GM12864 (cell line): ENCODE measurements at regions not wholly inside any gene's neighbourhood (a gene's known extent, or its start where the extent isn't known, plus 50 kb on each side); places are given as distances from the start of the nearest gene placed in this dataset.

ENCODE experiments used
- DNase-seq: peaks from one replicate; pipeline ENCODE4 v3.0.0-alpha.2; 2011; ENCODE audit warnings: low read depth
- H3K4me3 ChIP-seq: 2 replicates; pipeline ENCODE4 v1.5.1; 2011; ENCODE audit warnings: mild to moderate bottlenecking, low read depth, low read length, control low read depth
- TF ChIP-seq, protein P1 (sequence below): IDR thresholded peaks from 2 replicates; pipeline ENCODE4 v1.5.1; 2011; ENCODE audit warnings: low read depth, mild to moderate bottlenecking, moderate library complexity, low read length, control low read depth, inconsistent platforms; ENCODE audit errors: missing control alignments

DNA sequence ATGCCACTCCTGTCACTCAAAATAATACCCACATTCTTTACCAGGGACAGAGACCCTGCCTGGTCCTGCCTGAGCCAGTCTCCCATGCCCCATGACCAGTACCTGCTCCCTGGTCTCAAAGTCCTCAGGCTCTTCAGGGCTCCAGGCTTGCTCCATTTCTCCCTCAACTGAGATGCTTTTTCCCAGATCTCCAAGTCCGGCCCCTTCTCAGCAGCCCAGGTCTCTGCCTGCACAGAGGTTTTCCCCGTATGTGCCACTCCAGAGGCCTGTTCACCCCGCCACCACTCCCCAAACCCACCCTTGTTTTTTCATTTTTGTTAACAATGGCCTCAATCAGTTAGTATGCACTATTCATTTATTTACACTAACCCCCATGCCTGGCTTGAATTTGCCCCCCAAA, 499.5 kb upstream of the MYT1L start:
- DNase-seq: no peak
- TF ChIP-seq, protein P1, sequence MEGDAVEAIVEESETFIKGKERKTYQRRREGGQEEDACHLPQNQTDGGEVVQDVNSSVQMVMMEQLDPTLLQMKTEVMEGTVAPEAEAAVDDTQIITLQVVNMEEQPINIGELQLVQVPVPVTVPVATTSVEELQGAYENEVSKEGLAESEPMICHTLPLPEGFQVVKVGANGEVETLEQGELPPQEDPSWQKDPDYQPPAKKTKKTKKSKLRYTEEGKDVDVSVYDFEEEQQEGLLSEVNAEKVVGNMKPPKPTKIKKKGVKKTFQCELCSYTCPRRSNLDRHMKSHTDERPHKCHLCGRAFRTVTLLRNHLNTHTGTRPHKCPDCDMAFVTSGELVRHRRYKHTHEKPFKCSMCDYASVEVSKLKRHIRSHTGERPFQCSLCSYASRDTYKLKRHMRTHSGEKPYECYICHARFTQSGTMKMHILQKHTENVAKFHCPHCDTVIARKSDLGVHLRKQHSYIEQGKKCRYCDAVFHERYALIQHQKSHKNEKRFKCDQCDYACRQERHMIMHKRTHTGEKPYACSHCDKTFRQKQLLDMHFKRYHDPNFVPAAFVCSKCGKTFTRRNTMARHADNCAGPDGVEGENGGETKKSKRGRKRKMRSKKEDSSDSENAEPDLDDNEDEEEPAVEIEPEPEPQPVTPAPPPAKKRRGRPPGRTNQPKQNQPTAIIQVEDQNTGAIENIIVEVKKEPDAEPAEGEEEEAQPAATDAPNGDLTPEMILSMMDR: no peak
- H3K4me3 ChIP-seq: no peak overlapping the region

DNA sequence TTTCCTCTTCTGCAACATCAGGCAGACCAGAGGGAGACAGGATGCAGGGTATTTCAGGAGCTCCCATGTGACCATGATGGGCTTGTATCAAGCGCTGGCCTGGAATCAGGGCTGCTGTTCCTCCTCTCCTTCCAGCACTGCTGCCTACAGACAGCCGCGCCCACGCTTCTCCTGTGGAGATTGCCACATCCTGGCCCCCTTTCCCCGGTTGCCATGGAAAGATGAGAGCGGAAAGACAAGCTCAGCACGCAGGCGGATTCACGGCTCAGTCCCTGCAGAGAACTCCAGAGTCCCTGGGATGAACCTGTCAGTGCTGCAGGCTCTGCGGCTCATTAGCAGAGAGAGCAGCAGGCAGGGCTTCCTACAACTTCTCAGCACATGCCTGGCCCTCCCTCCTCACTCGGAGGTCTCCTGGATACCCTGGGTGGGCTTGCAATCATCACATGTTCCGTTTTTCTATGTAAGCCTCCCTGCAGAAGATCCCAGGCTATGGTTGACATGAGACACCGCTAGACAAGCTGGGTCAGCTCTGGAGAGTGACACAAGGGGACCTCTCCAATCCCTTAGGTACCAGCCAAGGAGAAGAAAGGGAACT, 497.8 kb upstream of the MYT1L start:
- no peak overlapping the region for H3K4me3 ChIP-seq
- TF ChIP-seq, protein P1: no peak
- no peak for DNase-seq

DNA sequence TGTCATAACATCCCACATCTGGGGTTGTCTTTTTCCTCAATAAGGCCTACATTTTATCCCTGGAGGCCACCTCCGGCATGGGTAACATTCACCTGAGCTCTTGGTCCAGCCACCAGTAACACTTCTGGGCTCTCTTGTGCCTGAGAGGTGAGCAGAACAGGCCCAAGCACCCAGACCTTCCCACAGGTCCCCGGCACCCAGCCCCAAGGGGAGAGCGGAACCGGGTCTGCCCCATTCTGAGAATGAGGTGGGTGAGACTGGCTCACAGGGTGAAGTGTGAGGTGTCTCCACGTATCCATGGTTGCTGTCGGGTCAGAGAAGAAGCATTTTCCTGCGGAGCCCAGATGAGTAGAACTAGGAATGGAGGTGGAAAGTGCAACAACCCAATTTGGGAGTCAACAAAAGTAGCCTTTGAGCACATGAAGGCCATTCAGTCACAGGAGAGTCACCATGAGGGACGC, 496.7 kb upstream of the MYT1L start:
- DNase-seq: no peak
- H3K4me3 ChIP-seq: no peak overlapping the region
- TF ChIP-seq, protein P1: no peak

DNA sequence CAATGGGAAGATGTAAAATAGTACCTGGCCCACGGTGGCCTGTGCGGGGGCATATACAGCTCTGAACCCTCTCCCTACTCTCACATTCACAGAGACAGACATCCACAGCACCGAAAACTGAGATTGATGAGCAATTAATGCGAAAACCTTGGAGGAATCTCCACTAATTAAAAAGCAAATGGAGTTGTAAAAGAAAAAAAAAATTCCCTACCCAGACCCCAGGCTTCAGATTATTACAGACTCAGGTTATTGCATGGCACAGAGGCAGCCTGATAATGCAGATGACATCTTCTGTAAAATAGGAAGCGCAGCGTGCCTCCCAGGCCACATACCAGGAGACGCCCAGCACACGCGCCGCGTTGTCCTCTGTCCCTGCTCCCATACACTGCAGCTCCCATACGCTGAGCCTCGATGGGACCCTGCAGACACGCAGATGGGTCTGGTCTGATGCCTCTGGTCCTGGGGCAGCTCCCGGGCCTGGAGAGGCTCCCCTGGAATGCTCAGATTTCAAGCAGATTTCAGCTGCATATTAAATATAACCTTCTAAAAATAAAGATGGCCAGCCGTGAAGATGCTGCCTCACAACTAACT, 496.1 kb upstream of the MYT1L start:
- no peak for DNase-seq
- TF ChIP-seq, protein P1: no peak

DNA sequence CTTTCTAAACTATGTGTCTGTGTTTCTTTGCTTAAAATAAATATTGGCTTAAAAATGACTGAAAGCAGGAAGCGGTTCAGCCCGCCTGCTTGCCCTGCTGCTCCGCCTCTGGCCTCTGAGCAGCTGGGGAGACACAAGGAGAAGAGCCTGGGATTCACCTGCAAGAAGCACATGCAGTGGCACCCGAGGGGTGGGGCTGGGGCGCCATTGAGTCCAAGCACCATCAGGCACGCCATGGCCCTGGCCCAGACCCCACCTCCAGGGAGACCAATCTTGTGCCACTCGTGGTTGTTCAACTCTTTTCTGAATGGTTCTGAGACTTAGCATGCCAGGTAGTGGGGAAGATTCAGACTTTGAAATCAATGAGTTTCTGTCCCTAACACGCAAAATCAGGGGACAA, 495.5 kb upstream of the MYT1L start:
- no peak for DNase-seq
- TF ChIP-seq, protein P1: no peak
- H3K4me3 ChIP-seq: no peak overlapping the region

More for the DNA sequence above, 496.1 kb upstream of the MYT1L start:
- H3K4me3 ChIP-seq: no peak overlapping the region

DNA sequence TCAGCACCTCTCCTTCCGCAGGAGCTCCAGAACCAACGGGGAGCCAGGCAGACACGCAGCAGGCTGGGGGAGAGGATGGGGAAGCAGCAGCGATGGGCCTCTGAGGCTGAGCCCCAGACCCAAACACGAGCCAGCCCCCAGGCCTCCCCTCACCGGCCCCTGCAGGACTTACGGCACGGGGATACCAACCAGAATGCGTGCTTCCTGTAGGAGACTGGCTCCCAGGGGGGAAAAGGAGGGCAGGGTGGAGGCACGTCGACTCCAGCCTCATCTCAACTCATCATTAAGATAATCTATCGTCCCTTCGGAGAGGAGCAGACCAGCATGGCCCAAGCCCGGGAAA, 495.1 kb upstream of the MYT1L start:
- DNase-seq: no peak
- H3K4me3 ChIP-seq: no peak overlapping the region
- TF ChIP-seq, protein P1: no peak
